ENCODE measurements at regions not wholly inside any gene's neighbourhood (a gene's known extent, or its start where the extent isn't known, plus 50 kb on each side); places are given as distances from the start of the nearest gene placed in this dataset.

DNA sequence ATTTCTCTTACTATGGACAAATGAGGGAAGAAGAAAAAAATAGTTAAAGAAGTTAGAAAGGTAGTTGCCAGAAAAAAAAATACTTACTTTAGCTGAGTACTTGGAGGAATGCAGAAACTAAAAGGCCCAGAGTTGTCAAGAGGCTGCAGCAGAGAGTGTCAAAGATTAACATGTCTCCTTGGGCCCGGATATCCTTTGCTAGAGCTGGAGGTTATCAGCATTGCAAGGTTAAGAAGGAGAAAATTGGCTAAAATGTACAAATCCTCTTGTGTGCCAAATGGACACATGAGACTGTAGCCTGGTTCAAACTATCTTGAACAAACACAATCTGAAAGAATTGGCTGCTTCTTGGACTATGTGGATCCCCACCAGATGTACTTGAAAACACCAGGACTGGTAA, 377.0 kb downstream of the SEMA3D start:
- Mint-ChIP-seq H3K4me3 (no peak overlapping the region), H3K27me3 (no peaks in the 10 kb centered on the region), H3K36me3 (ENCODE audit: low read depth) (no peaks in the 10 kb centered on the region), H3K27ac (no peak overlapping the region), H3K4me1 (no peaks in the 10 kb centered on the region), H3K9me3 (ENCODE audit: low read depth) (no peaks in the 10 kb centered on the region)
- CTCF ChIA-PET, result no interaction called here
- ATAC-seq (no peak), DNase-seq (no peak)
- intact Hi-C loops (cut with DNase I, micrococcal nuclease), result no loop called here
- POLR2A ChIA-PET, result no interaction called here

DNA sequence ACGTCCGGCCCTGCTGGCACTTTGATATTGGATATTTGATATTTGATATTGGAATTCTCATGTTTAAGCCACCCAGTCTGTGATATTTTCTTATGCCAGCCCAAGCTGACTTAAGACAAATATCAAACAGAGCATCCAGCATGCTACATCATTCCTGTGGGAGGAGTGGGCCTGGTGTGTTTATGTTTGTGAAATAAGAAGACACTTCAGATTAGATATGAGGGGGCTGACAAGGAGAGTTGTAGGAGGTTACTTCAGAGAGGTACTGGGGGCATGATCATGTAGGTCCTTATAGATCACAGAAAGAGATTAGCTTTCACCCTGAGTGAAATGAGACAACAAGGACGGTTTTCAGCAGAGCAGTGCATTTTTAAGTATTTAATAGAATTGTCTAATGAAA, 382.9 kb downstream of the SEMA3D start:
- no peak overlapping the region for H3K4me3 Mint-ChIP-seq
- ATAC-seq (no peak), DNase-seq (no peak)
- H3K36me3 Mint-ChIP-seq (ENCODE audit: low read depth), result no peaks in the 10 kb centered on the region
- H3K9me3 Mint-ChIP-seq (ENCODE audit: low read depth), result no peaks in the 10 kb centered on the region
- H3K27ac Mint-ChIP-seq, result no peak overlapping the region
- H3K4me1 Mint-ChIP-seq, result no peaks in the 10 kb centered on the region
- POLR2A ChIA-PET, result no interaction called here
- H3K27me3 Mint-ChIP-seq, result no peaks in the 10 kb centered on the region
- CTCF ChIA-PET, result interaction anchor here (0.7 kb wide), 1 partner anchor 1822 kb away, joined by 3 read pairs; no protein-coding TSS in a partner anchor
- intact Hi-C loops (cut with DNase I, micrococcal nuclease), result no loop called here

- no peak for ATAC-seq
- Mint-ChIP-seq H3K4me3 (no peak overlapping the region), H3K36me3 (ENCODE audit: low read depth) (no peaks in the 10 kb centered on the region), H3K27me3 (no peaks in the 10 kb centered on the region), H3K27ac (no peak overlapping the region), H3K9me3 (ENCODE audit: low read depth) (peaks cover 2% of the 10 kb centered on the region), H3K4me1 (no peaks in the 10 kb centered on the region)
- no peak for DNase-seq
- intact Hi-C loops (cut with DNase I, micrococcal nuclease), result no loop called here
- ChIA-PET POLR2A (no interaction called here), CTCF (interaction anchor here (0.6 kb wide), 1 partner anchor 154 kb away, joined by 3 read pairs; no protein-coding TSS in a partner anchor)
Measured at GRCh38 chr7:84801396-84801795, 385.5 kb downstream of the SEMA3D start.

DNA sequence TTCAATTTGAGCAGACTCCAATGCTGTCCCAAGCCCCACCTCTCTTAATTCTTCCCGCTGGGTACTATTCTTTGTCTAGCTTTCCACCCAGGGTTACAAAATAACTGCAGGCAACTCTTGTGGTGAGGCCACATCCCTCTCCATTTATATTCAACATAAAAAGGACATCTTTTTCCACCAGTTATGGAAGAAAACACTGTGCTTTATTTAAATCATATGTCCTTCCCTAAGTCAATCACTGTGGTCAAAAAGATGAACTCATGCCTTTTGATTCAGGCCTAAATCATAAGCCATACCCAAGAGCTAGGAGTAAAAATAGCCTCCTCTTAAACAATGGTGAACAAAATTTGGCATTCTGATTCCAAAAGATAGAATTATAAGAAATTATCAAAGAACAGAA, 386.0 kb downstream of the SEMA3D start:
- Mint-ChIP-seq H3K27me3 (no peaks in the 10 kb centered on the region), H3K4me3 (no peak overlapping the region), H3K4me1 (no peaks in the 10 kb centered on the region), H3K9me3 (ENCODE audit: low read depth) (peaks cover 3% of the 10 kb centered on the region), H3K36me3 (ENCODE audit: low read depth) (no peaks in the 10 kb centered on the region), H3K27ac (no peak overlapping the region)
- intact Hi-C loops (cut with DNase I, micrococcal nuclease), result no loop called here
- ATAC-seq, result no peak
- POLR2A ChIA-PET, result no interaction called here
- CTCF ChIA-PET, result no interaction called here
- DNase-seq, result no peak

DNA sequence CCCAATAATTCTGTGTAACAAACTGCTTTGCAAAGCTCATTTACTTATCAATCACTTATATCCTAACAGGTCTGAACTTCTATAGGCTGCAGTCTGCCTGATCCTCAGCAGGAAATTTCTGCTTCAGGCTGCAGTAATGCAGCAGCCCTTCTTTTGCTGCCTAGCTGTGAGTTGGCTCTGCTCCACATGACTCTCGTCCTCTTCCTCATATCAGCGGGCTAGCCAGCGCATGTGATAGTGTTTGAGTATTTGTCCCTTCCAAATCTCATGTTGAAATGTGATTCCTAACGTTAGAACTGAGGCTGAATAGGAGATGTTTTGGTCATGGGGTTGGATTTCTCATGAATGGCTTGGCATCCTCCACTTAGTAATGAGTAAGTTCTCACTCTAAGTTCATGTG, 387.8 kb downstream of the SEMA3D start:
- H3K36me3 Mint-ChIP-seq (ENCODE audit: low read depth), result no peaks in the 10 kb centered on the region
- H3K27me3 Mint-ChIP-seq, result no peaks in the 10 kb centered on the region
- no peak for ATAC-seq

GRCh38 chr7:84792231-84792893, 394.5 kb downstream of the SEMA3D start:
- Mint-ChIP-seq H3K4me1 (no peaks in the 10 kb centered on the region), H3K9me3 (ENCODE audit: low read depth) (peaks cover 4% of the 10 kb centered on the region), H3K27ac (no peak overlapping the region), H3K4me3 (no peak overlapping the region), H3K36me3 (ENCODE audit: low read depth) (no peaks in the 10 kb centered on the region), H3K27me3 (no peaks in the 10 kb centered on the region)
- ChIA-PET POLR2A (no interaction called here), CTCF (no interaction called here)
- DNase-seq, result no peak
- no peak for ATAC-seq
- intact Hi-C loops (cut with DNase I, micrococcal nuclease), result no loop called here

More for the DNA sequence above, 387.8 kb downstream of the SEMA3D start:
- Mint-ChIP-seq H3K4me3 (no peak overlapping the region), H3K4me1 (no peaks in the 10 kb centered on the region), H3K27ac (no peak overlapping the region), H3K9me3 (ENCODE audit: low read depth) (peaks cover 6% of the 10 kb centered on the region)
- no peak for DNase-seq
- CTCF ChIA-PET, result no interaction called here
- POLR2A ChIA-PET, result no interaction called here
- intact Hi-C loops (cut with DNase I, micrococcal nuclease), result no loop called here

DNA sequence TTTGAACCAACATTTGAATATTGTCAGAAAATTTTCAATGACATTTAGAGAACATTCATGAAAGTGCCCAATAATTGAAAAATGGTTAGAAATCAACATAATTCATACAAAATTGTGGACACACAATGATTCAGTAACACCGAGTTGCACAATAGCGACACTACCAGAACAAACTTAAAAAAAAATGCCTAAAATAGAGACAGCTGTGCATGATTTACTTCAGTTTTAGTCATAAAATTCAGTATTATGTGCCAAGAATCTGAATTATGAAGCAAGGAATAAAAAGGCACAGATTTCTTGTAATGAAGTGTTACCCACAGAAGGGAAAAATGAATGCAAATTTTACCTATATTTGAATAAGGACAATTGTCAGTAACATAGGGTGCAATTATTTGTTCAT, 396.0 kb downstream of the SEMA3D start:
- H3K27me3 Mint-ChIP-seq, result no peaks in the 10 kb centered on the region
- no peak overlapping the region for H3K4me3 Mint-ChIP-seq
- intact Hi-C loops (cut with DNase I, micrococcal nuclease), result no loop called here
- H3K27ac Mint-ChIP-seq, result no peak overlapping the region
- ATAC-seq (no peak), DNase-seq (no peak)
- H3K9me3 Mint-ChIP-seq (ENCODE audit: low read depth), result peaks cover 3% of the 10 kb centered on the region
- no peaks in the 10 kb centered on the region for H3K4me1 Mint-ChIP-seq
- CTCF ChIA-PET, result no interaction called here
- H3K36me3 Mint-ChIP-seq (ENCODE audit: low read depth), result no peaks in the 10 kb centered on the region
- POLR2A ChIA-PET, result no interaction called here

GRCh38 chr7:84786073-84786472, 400.8 kb downstream of the SEMA3D start:
- Mint-ChIP-seq H3K27ac (no peak overlapping the region), H3K4me1 (no peaks in the 10 kb centered on the region), H3K4me3 (no peak overlapping the region), H3K27me3 (no peaks in the 10 kb centered on the region), H3K9me3 (ENCODE audit: low read depth) (no peaks in the 10 kb centered on the region), H3K36me3 (ENCODE audit: low read depth) (no peaks in the 10 kb centered on the region)
- DNase-seq (no peak), ATAC-seq (no peak)
- ChIA-PET POLR2A (no interaction called here), CTCF (no interaction called here)
- intact Hi-C loops (cut with DNase I, micrococcal nuclease), result no loop called here

DNA sequence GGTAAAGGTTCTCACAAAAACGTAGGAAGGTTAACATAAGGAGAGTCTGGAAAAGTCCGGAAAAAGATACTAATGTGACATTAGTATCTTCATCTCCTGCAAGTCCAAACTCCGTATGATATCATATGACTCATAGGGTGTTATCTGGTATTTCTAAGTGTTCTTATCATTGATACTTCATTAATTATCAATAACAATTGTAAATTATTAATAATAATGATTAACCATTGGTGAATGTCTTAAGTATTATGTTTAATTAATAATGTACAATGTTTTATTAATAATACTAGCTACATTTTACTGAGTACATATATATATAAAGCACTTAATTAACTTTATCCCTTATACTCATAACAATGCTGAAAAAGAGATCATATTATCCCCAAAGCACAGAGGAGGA, 402.4 kb downstream of the SEMA3D start:
- Mint-ChIP-seq H3K4me3 (no peak overlapping the region), H3K36me3 (ENCODE audit: low read depth) (no peaks in the 10 kb centered on the region), H3K27ac (no peak overlapping the region), H3K4me1 (no peaks in the 10 kb centered on the region), H3K27me3 (no peaks in the 10 kb centered on the region), H3K9me3 (ENCODE audit: low read depth) (no peaks in the 10 kb centered on the region)
- intact Hi-C loops (cut with DNase I, micrococcal nuclease), result no loop called here
- DNase-seq (no peak), ATAC-seq (no peak)
- ChIA-PET POLR2A (no interaction called here), CTCF (no interaction called here)

GRCh38 chr7:84783141-84783778, 403.6 kb downstream of the SEMA3D start:
- POLR2A ChIA-PET, result no interaction called here
- DNase-seq (no peak), ATAC-seq (no peak)

GRCh38 chr7:84781838-84782237, 405.0 kb downstream of the SEMA3D start:
- intact Hi-C loops (cut with DNase I, micrococcal nuclease), result no loop called here
- H3K36me3 Mint-ChIP-seq (ENCODE audit: low read depth), result no peaks in the 10 kb centered on the region
- H3K4me1 Mint-ChIP-seq, result no peaks in the 10 kb centered on the region
- CTCF ChIA-PET, result no interaction called here
- POLR2A ChIA-PET, result no interaction called here
- H3K27ac Mint-ChIP-seq, result no peak overlapping the region
- ATAC-seq (no peak), DNase-seq (no peak)
- H3K4me3 Mint-ChIP-seq, result no peak overlapping the region
- no peaks in the 10 kb centered on the region for H3K9me3 Mint-ChIP-seq (ENCODE audit: low read depth)
- H3K27me3 Mint-ChIP-seq, result no peaks in the 10 kb centered on the region

More at GRCh38 chr7:84783141-84783778, 403.6 kb downstream of the SEMA3D start:
- CTCF ChIA-PET, result no interaction called here
- H3K4me3 Mint-ChIP-seq, result no peak overlapping the region
- no peaks in the 10 kb centered on the region for H3K9me3 Mint-ChIP-seq (ENCODE audit: low read depth)
- no peaks in the 10 kb centered on the region for H3K4me1 Mint-ChIP-seq
- no peaks in the 10 kb centered on the region for H3K27me3 Mint-ChIP-seq
- no peaks in the 10 kb centered on the region for H3K36me3 Mint-ChIP-seq (ENCODE audit: low read depth)
- intact Hi-C loops (cut with DNase I, micrococcal nuclease), result no loop called here
- no peak overlapping the region for H3K27ac Mint-ChIP-seq

GRCh38 chr7:84780158-84781124, 406.4 kb downstream of the SEMA3D start:
- CTCF ChIA-PET, result no interaction called here
- no peaks in the 10 kb centered on the region for H3K36me3 Mint-ChIP-seq (ENCODE audit: low read depth)
- H3K27me3 Mint-ChIP-seq, result no peaks in the 10 kb centered on the region

More at GRCh38 chr7:84780158-84781124, 406.4 kb downstream of the SEMA3D start:
- DNase-seq (no peak), ATAC-seq (no peak)
- Mint-ChIP-seq H3K4me1 (no peaks in the 10 kb centered on the region), H3K4me3 (no peak overlapping the region), H3K27ac (no peak overlapping the region), H3K9me3 (ENCODE audit: low read depth) (no peaks in the 10 kb centered on the region)
- POLR2A ChIA-PET, result no interaction called here
- intact Hi-C loops (cut with DNase I, micrococcal nuclease), result no loop called here
